ENCODE measurements at regions not wholly inside any gene's neighbourhood (a gene's known extent, or its start where the extent isn't known, plus 50 kb on each side); places are given as distances from the start of the nearest gene placed in this dataset.

DNA sequence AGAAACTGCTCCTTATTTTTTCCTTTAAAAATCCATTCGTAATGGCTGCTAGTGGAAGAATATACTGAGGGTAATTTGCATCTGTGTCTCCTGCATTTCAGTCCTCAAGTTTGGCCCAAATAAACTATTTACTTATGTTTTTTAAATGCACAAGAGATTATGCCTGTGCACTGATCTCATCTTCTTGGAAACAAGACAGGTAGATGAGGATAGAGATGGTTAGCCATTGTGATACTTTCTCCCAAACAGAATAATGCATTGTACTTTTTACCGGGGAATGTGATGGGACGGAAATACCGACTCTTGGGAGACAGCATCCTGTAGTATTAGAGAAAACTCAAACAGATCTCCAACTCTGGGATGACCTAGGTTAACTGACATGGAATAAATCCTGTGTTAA is 72.5 kb upstream of the DAB2 start:
- TF ChIP-seq CTCF (conservative IDR thresholded peaks at IDR 0.05) (no peak), ZFX (IDR thresholded peaks at IDR 0.05) (no peak)
- no peak overlapping the region for H3K27ac ChIP-seq

DNA sequence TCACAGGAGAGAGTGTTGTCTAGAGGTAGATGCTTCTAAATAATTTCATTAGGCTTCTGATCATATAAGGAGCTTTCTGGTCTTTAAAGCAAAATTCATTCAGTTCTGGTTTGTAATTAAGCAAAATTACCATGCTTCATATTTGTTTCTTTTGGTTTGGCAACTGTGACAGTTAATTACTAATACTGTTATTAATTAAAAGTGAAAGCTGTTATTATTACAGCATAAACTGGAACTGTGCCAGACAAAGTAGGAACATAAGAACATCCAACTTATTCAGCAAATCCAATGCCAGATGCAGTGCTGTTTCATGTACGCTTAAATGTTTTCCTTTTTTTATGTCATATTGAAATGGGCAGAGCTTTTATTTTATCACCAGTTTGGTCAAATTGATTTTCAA is 70.4 kb upstream of the DAB2 start:
- no peak overlapping the region for H3K27ac ChIP-seq
- TF ChIP-seq ZFX (IDR thresholded peaks at IDR 0.05), result no peak
- TF ChIP-seq CTCF (conservative IDR thresholded peaks at IDR 0.05), result no peak

DNA sequence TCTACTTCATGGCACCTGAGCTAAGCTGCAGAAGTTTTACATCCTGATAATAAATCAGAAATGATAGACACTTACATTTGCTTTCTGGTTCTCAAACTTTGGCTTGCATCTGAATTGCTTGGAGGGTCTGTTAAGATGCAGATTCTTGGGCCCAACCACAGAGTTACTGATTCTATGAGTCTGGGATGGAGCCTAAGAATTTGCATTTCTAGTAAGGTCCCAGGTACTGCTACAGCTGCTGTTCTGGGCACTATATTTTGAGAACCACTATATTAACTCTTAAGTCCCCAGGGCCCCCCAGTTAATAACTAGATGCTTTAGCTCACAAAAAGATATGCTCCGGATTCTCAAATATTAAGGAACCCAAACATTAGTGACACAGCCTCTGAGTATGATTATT is 69.8 kb upstream of the DAB2 start:
- no peak for TF ChIP-seq ZFX (IDR thresholded peaks at IDR 0.05)
- TF ChIP-seq CTCF (conservative IDR thresholded peaks at IDR 0.05), result no peak
- H3K27ac ChIP-seq, result no peak overlapping the region

DNA sequence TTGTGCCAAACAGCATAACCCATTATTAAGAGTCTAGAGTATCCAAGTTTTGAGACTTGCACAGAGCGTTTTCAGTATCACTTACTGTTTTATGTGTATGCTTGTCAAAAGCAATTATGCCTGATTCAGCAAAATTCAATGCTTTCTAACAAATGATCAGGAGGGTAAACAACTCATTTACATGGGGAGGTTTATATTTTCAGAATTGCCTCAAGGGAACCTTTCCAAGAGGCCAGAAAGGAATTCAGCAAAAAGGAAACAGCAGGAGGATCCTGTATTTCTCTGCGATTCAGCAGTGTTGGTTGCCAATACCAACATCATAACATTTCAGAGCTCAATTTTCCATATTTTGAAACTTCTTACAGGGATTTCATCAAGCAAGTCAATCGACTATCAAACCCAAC is 69.3 kb upstream of the DAB2 start:
- no peak overlapping the region for H3K27ac ChIP-seq
- TF ChIP-seq ZFX (IDR thresholded peaks at IDR 0.05) (no peak), CTCF (conservative IDR thresholded peaks at IDR 0.05) (no peak)

- TF ChIP-seq CTCF (conservative IDR thresholded peaks at IDR 0.05) (no peak), ZFX (IDR thresholded peaks at IDR 0.05) (no peak)
- no peak overlapping the region for H3K27ac ChIP-seq
Observed at GRCh38 chr5:39491210-39491609, 66.4 kb upstream of the DAB2 start.

DNA sequence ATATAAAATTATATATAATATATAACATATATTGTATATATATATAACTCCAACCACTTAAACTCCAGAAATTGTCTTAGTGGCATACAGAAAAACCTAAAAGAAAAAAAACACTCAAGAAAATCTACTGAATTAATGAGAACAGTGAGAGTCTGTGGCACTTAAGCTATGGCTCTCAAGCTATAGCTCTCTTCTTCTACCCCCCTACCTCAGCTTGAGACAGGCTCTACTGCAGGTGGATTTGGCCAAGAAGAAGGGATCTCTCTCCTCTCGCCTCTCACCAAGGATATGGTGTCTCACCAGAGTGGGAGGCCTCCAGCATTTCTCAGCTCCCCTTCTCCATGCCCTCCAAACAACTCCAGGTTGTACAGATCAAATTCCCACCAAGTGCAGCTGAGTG is 64.5 kb upstream of the DAB2 start:
- TF ChIP-seq CTCF (conservative IDR thresholded peaks at IDR 0.05), result no peak
- TF ChIP-seq ZFX (IDR thresholded peaks at IDR 0.05), result no peak
- H3K27ac ChIP-seq, result no peak overlapping the region

DNA sequence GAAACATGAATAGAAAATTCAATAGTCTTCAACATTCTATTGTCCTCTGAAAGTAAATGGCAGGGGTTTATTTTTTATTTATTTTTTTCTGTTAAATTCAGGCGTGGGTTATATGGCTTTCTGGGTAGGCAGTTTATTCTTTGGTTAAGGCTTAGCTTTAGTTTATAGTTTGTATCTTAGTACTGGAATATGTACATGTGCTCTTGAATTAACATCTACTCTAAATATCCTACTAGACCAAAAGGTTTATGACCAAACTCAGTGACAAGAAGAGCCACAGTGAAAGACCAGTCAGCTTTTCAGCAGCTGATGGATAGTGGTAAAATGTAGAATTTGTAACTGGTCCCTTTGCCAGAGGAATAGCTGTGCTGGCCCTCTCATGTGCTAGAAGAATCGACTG is 62.0 kb upstream of the DAB2 start:
- no peak for TF ChIP-seq ZFX (IDR thresholded peaks at IDR 0.05)
- TF ChIP-seq CTCF (conservative IDR thresholded peaks at IDR 0.05), result no peak

More for the DNA sequence above, 62.0 kb upstream of the DAB2 start:
- no peak overlapping the region for H3K27ac ChIP-seq
